ENCODE measurements at regions not wholly inside any gene's neighbourhood (a gene's known extent, or its start where the extent isn't known, plus 50 kb on each side); places are given as distances from the start of the nearest gene placed in this dataset.

DNA sequence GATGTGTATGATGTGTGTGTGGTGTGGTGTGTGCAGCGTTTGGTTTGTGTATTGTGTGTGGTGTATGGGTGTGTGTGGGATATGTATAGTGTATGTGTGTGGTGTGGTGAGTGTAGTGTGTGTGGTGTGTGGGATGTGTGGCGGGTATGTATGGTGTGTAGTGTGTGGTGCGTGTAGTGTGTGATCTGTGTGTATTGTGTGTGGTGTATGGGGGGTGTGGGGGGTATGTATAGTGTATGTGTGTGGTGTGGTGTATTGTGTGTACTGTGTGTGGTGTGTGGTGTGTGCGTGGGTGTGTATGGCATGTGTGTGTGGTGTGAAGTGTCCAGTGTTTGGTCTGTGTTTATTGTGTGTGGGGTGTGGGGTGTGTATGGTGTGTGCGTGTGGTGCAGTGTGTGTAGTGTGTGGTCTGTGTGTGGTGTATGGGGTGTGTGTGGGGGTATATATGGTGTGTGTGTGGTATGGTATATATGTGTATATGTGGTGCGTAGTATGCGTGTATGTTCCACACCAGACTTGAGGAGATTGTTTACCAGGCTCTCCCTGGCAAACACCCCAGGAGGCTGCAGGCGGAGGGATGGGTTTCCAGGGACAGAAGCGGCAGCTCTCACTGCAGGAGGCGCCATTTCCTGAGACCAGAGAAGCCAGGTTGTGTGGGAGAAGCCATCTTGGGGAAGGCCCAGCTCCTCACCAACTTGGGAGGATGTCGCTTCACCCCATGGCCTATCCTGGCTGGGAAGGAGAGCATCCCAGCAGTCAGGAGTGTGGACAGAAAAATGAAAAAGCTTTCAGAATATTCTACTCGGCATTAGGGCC is 138.1 kb downstream of the NXNL2 start:
- H3K4me1 Mint-ChIP-seq = no peaks in the 10 kb centered on the region
- no peaks in the 10 kb centered on the region for H3K36me3 Mint-ChIP-seq (ENCODE audit: low read depth)
- no peaks in the 10 kb centered on the region for H3K27me3 Mint-ChIP-seq
- no peak for DNase-seq
- CTCF ChIA-PET = no interaction called here
- H3K4me3 Mint-ChIP-seq = no peak overlapping the region
- no peaks in the 10 kb centered on the region for H3K9me3 Mint-ChIP-seq
- POLR2A ChIA-PET = no interaction called here
- no peak overlapping the region for H3K27ac Mint-ChIP-seq

DNA sequence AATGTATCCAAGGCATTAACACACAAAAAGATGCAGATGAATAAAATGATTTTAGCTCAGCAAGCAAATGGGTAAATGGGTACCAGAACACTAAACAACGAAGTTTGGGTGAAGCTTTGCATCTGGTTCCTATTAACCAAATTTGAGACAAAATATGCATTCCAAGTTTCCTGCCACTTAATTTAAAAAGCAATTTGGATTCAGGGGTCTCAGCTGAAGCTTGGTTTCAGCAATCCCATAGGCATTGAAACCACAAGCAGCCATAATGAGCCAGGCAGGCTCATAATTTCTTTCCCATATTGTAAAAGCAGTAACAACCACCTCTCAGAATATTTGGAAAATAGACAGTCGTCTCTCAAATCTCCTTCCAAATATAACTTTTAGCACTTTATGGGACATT is 138.9 kb downstream of the NXNL2 start:
- Mint-ChIP-seq H3K4me3 (no peak overlapping the region), H3K27me3 (no peaks in the 10 kb centered on the region), H3K27ac (no peak overlapping the region), H3K9me3 (no peaks in the 10 kb centered on the region), H3K4me1 (no peaks in the 10 kb centered on the region), H3K36me3 (ENCODE audit: low read depth) (no peaks in the 10 kb centered on the region)
- ChIA-PET CTCF (no interaction called here), POLR2A (no interaction called here)
- no peak for DNase-seq

DNA sequence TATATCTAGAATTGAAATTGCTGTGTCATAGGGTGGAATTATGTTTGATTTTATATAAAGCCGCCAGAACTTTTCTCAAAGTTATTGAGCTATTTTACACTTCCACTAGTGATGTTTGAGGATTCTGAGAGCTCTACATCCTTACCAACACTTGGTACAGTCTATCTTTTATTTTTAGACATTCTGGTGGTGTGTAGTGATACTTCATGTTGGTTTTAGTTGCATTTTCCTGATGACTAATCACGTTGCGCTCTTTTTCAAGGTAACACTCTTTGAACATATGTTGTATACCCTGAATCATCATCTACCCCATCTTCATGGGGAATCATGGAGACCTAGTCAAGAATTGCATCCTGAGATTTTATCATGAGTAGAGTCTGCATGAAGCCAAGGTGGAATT is 141.7 kb downstream of the NXNL2 start:
- Mint-ChIP-seq H3K27ac (no peak overlapping the region), H3K36me3 (ENCODE audit: low read depth) (no peaks in the 10 kb centered on the region), H3K9me3 (no peaks in the 10 kb centered on the region), H3K4me1 (no peaks in the 10 kb centered on the region), H3K27me3 (no peaks in the 10 kb centered on the region), H3K4me3 (no peak overlapping the region)
- ChIA-PET POLR2A (no interaction called here), CTCF (no interaction called here)
- no peak for DNase-seq

DNA sequence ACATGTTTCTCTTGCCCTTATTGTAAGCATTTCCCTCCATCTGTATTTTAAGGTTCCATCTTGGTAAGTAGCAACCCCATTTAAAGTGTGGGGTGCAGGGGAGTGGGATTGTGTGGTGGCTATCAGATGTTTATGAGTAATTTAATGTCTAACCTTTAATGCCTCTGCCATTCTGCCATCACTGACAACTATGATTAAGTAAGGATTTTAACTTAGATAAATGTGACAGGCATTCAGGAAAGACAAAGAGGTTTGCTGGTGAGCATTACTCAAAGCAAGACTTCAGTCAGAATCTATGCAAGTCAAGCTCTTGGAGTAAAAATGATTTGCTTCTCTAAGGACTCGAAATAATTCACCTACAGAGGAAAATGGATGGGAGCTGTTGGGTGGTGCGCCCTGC is 143.0 kb downstream of the NXNL2 start:
- H3K9me3 Mint-ChIP-seq = no peaks in the 10 kb centered on the region
- ChIA-PET CTCF (no interaction called here), POLR2A (no interaction called here)
- no peaks in the 10 kb centered on the region for H3K4me1 Mint-ChIP-seq
- no peaks in the 10 kb centered on the region for H3K36me3 Mint-ChIP-seq (ENCODE audit: low read depth)
- H3K27me3 Mint-ChIP-seq = no peaks in the 10 kb centered on the region
- no peak overlapping the region for H3K4me3 Mint-ChIP-seq
- H3K27ac Mint-ChIP-seq = no peak overlapping the region
- DNase-seq = no peak

DNA sequence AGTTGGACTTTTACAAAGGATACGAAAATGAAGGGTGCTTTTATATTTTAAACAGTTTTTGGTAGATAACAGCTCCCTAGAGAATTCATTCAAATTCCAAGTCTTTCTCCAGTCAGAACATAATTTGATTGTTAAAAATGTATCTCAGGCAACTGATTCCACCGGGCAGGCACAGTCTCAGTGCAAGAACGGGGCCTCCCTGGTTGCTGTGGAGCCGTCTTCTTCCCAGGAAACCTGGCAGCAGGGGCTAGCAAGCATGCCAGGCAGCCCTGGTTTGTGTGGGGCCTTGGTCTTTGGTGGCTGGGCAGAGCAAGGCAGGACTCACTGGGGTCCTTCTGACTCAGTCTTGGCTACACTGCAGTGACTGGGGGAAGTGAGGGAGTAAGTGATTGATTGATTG is 143.5 kb downstream of the NXNL2 start:
- POLR2A ChIA-PET = no interaction called here
- Mint-ChIP-seq H3K27me3 (no peaks in the 10 kb centered on the region), H3K36me3 (ENCODE audit: low read depth) (no peaks in the 10 kb centered on the region), H3K9me3 (no peaks in the 10 kb centered on the region), H3K4me1 (no peaks in the 10 kb centered on the region), H3K27ac (no peak overlapping the region), H3K4me3 (no peak overlapping the region)
- no peak for DNase-seq
- CTCF ChIA-PET = no interaction called here

DNA sequence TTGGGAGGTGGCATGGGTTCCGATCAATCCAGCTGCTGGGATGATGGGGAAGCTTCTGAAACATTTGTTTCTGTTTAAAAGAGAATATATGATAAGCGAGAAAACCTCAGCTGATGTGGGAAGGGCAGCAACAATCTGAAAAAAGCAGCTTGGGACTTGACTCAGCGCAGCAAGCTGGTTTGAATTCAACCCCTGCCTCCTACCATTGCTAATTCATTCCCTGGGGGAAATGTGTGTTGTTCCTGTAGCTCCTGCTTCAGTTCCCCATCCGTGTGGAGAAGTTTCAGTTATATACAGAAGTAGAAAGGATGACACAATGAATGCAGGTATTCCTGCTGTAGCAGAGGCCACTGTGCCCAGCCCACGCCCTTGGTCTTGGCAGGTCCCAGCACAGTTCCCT is 145.1 kb downstream of the NXNL2 start:
- no peaks in the 10 kb centered on the region for H3K4me1 Mint-ChIP-seq
- DNase-seq = no peak
- H3K27ac Mint-ChIP-seq = no peak overlapping the region
- ChIA-PET CTCF (no interaction called here), POLR2A (no interaction called here)
- H3K36me3 Mint-ChIP-seq (ENCODE audit: low read depth) = no peaks in the 10 kb centered on the region
- H3K9me3 Mint-ChIP-seq = no peaks in the 10 kb centered on the region
- no peak overlapping the region for H3K4me3 Mint-ChIP-seq
- H3K27me3 Mint-ChIP-seq = no peaks in the 10 kb centered on the region

DNA sequence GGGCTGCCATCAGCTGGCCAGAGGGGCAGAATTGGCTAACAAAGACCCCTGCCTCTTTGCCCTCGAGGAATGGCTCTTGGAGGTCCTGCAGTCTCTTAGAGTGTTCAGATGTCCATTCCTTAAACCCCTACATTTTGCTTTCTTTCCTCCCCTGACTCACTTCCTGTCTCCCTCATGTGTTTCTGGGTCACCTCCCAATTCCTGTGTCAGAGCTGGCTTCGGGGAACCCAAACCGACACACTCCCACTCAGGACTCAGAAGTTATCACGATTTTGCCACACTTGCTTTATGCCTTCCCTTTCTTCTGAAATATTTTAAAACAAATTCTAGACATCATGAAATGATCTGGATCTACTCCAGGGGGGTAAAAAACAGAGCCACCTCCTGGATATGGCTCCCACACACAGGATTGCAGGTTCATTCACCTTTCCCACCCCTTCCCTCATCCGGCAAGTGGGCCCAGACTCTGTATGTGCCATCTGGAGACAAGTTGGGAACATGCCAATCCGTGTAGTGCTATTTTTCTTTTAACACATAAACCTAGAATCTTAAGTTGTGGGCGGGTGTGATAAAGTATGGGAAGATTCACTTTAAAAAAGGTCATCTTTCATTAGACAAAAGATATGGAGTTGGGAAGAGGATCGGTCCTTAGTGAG is 145.7 kb downstream of the NXNL2 start:
- Mint-ChIP-seq H3K4me3 (no peak overlapping the region), H3K27me3 (no peaks in the 10 kb centered on the region), H3K36me3 (ENCODE audit: low read depth) (no peaks in the 10 kb centered on the region), H3K27ac (no peak overlapping the region), H3K9me3 (no peaks in the 10 kb centered on the region), H3K4me1 (no peaks in the 10 kb centered on the region)
- DNase-seq = no peak
- CTCF ChIA-PET = no interaction called here
- POLR2A ChIA-PET = no interaction called here

DNA sequence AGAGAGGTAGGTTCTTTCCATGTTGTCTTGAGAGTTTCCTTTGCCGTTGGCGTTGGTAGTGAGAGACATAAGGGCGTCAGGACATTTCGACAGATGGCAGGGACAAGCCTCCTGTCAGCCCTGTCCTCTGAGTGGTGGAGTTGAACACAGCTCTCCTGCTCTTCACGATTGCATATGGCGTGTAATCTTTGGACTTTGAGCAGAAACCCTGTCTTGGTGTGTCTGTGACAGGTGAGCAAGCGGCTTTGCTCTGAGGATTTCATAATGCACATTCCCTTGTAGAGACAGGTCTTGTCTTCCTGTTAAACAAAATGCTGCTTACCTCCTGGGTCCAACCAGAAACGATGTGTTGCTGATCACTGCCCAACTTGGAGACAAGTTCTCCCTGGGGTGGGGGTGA is 146.5 kb downstream of the NXNL2 start:
- Mint-ChIP-seq H3K4me1 (no peaks in the 10 kb centered on the region), H3K36me3 (ENCODE audit: low read depth) (no peaks in the 10 kb centered on the region), H3K27me3 (no peaks in the 10 kb centered on the region), H3K4me3 (no peak overlapping the region), H3K9me3 (no peaks in the 10 kb centered on the region), H3K27ac (no peak overlapping the region)
- DNase-seq = no peak
- POLR2A ChIA-PET = no interaction called here
- CTCF ChIA-PET = no interaction called here

DNA sequence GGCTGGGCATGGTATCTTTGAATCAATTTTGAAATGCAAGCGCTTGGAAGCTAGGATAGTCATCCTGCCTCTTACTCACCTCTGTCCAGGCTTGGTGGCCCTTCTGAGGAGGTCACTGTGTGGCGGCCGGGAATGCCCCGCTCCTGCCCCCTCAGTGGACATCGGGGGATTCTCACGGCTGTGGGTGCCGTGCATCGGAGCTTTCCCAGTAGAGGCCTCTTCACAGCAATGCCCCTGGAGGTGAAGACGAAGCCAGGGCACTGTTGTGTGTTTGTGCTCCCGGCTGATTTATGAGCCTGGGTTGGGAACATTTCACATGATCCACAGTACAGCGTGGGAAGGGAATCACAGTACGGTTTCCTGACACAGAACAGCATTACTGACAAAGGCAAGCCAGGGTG is 147.5 kb downstream of the NXNL2 start:
- Mint-ChIP-seq H3K4me3 (no peak overlapping the region), H3K27ac (no peak overlapping the region), H3K9me3 (no peaks in the 10 kb centered on the region), H3K27me3 (no peaks in the 10 kb centered on the region), H3K4me1 (no peaks in the 10 kb centered on the region), H3K36me3 (ENCODE audit: low read depth) (no peaks in the 10 kb centered on the region)
- no peak for DNase-seq
- ChIA-PET CTCF (no interaction called here), POLR2A (no interaction called here)

DNA sequence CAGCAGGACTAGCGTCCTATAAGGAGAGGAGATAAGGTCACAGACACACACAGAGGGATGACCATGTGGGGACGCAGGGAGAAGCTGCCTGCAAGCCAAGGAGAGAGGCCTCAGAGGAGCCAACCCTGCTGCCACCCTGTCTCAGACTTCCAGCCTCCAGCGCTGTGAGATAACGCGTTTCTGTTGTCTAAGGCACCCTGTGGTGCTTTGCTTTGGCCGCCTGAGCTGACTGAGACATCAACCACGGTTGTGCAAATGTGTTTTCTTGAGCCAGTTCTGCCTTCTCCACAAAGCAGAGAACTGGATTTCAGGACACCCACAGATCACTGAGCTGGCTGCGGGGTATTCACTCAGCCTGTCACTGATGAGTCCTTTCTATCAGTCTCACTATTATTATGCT is 149.1 kb downstream of the NXNL2 start:
- POLR2A ChIA-PET = no interaction called here
- CTCF ChIA-PET = no interaction called here
- H3K4me1 Mint-ChIP-seq = no peaks in the 10 kb centered on the region

DNA sequence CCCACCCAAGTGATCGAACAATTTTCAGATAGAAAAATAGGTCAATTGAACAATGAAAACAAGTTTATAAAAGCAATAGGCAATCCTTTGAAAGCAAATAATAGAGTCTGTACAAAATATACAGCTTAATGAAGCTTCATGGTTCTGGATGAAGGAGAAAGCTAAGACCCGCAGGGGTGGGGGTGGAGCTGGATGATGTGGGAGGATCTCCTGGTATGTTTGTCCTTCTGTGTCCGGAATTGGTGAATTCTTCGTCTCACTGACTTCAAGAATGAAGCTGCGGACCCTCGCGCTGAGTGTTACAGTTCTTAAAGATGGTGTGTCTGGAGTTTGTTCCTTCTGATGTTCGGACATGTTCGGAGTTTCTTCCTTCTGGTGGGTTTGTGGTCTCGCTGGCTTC is 149.9 kb downstream of the NXNL2 start:
- Mint-ChIP-seq H3K4me3 (no peak overlapping the region), H3K4me1 (no peaks in the 10 kb centered on the region), H3K27me3 (no peaks in the 10 kb centered on the region), H3K9me3 (no peaks in the 10 kb centered on the region), H3K36me3 (ENCODE audit: low read depth) (no peaks in the 10 kb centered on the region), H3K27ac (no peak overlapping the region)
- ChIA-PET CTCF (no interaction called here), POLR2A (no interaction called here)
- no peak for DNase-seq

More for the DNA sequence above, 149.1 kb downstream of the NXNL2 start:
- Mint-ChIP-seq H3K36me3 (ENCODE audit: low read depth) (no peaks in the 10 kb centered on the region), H3K27me3 (no peaks in the 10 kb centered on the region), H3K9me3 (no peaks in the 10 kb centered on the region), H3K27ac (no peak overlapping the region), H3K4me3 (no peak overlapping the region)
- no peak for DNase-seq

DNA sequence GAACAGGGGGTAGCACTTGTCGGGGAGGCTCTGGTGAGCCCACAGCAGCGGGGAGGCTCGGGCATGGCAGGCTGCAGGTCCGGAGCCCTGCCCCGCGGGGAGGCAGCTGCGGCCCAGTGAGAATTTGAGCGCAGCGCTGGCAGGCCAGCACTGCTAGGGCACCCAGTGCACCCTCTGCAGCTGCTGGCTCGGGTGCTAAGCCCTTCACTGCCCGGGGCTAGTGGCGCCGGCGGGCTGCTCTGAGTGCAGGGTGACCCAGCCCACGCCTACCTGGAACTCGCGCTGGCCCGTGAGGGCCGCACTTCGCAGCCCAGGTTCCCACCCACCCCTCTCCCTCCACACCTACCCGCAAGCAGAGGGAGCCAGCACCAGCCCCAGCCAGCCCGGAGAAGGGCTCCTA is 151.0 kb downstream of the NXNL2 start:
- Mint-ChIP-seq H3K27me3 (no peaks in the 10 kb centered on the region), H3K4me1 (no peaks in the 10 kb centered on the region), H3K9me3 (no peaks in the 10 kb centered on the region), H3K27ac (no peak overlapping the region), H3K36me3 (ENCODE audit: low read depth) (no peaks in the 10 kb centered on the region), H3K4me3 (no peak overlapping the region)
- POLR2A ChIA-PET = no interaction called here
- DNase-seq = no peak
- CTCF ChIA-PET = no interaction called here

DNA sequence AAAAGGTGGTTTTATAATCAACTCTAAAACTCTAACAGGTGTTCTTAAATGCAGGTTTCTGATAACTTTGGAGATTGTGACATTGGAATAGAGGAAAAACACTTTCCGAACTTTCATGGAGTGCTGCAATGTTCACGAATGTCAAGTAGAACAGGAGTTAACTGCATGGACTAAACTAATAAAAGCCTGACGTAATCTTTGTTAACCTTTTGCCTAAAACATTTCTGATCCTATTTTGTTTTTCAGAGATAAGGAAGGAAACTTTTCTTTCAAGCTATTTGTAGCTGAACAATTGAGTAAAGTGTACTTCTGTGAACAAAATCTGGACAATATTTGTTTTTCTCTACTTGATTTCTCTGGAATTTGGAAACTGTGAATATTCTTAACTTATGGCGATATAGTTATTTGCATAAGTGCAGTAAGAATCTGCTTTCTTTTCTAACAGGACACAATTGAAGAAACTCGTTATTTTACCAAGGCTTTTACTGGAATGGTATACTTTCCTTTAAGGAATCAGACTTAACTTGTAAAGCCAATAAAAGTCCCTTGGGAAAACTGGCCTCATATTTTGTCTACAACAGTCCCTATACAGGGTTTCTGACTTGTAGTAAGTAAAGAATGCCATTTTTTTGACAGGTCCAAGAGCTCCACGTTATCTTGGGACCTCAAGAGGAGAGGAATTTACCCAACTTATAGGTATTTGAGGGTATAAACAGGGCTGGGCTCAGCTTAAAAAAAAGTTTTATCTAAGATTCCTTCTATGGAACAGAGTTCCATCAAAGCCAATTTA is 154.7 kb downstream of the NXNL2 start:
- ChIA-PET POLR2A (no interaction called here), CTCF (no interaction called here)
- no peak overlapping the region for H3K27ac Mint-ChIP-seq
- no peaks in the 10 kb centered on the region for H3K9me3 Mint-ChIP-seq
- H3K27me3 Mint-ChIP-seq = no peaks in the 10 kb centered on the region
- DNase-seq = no peak
- no peaks in the 10 kb centered on the region for H3K36me3 Mint-ChIP-seq (ENCODE audit: low read depth)
- no peaks in the 10 kb centered on the region for H3K4me1 Mint-ChIP-seq
- no peak overlapping the region for H3K4me3 Mint-ChIP-seq

DNA sequence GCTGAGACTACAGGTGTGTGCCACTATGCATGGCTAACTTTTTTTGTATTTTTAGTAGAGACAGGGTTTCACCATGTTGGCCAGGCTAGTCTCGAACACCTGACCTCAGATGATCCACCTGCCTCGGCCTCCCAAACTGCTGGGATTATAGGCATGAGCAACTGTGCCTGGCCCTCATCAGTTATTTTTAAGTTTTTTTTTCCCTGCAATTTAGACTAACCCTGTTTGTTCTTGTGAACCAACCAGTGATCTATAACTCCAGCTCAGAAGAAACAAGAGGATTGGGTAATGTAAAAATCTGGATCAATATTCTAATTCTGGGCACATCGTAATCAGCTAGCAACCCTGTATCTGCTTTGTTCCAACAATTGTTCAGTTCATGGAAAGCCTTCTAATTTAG is 155.7 kb downstream of the NXNL2 start:
- no peak overlapping the region for H3K27ac Mint-ChIP-seq
- CTCF ChIA-PET = no interaction called here
- DNase-seq = no peak
- H3K4me3 Mint-ChIP-seq = no peak overlapping the region
- POLR2A ChIA-PET = no interaction called here
- H3K36me3 Mint-ChIP-seq (ENCODE audit: low read depth) = no peaks in the 10 kb centered on the region
- H3K27me3 Mint-ChIP-seq = no peaks in the 10 kb centered on the region
- no peaks in the 10 kb centered on the region for H3K9me3 Mint-ChIP-seq
- H3K4me1 Mint-ChIP-seq = no peaks in the 10 kb centered on the region

All from activated CD4-positive, alpha-beta memory T cell treated with anti-CD3 and anti-CD28 coated beads, Interleukin-2, amount 10 ng/mL, durations not matched to agents 7 days and 5 days (primary cell).